ENCODE measurements at regions not wholly inside any gene's neighbourhood (a gene's known extent, or its start where the extent isn't known, plus 50 kb on each side); places are given as distances from the start of the nearest gene placed in this dataset.

GRCh38 chr20:52469128-52469527 lies 277.5 kb upstream of the ZFP64 start:
- Histone ChIP-seq H3K36me3 (no peaks in the 10 kb centered on the region), H3K4me3 (no peak overlapping the region), H3K27me3 (peaks cover 0 to 4% (median 0%) of the 10 kb centered on the region in 3 donors), H3K4me1 (no peaks in the 10 kb centered on the region), H3K9me3 (no peaks in the 10 kb centered on the region), H3K27ac (no peak overlapping the region)
- no peak for DNase-seq
- intact Hi-C loops (cut with DNase I), result no loop called here
- TF ChIP-seq POLR2AphosphoS5 (IDR thresholded peaks at IDR 0.05), result no peak
- TF ChIP-seq POLR2A (IDR thresholded peaks at IDR 0.05), result no peak
- TF ChIP-seq, protein P1, sequence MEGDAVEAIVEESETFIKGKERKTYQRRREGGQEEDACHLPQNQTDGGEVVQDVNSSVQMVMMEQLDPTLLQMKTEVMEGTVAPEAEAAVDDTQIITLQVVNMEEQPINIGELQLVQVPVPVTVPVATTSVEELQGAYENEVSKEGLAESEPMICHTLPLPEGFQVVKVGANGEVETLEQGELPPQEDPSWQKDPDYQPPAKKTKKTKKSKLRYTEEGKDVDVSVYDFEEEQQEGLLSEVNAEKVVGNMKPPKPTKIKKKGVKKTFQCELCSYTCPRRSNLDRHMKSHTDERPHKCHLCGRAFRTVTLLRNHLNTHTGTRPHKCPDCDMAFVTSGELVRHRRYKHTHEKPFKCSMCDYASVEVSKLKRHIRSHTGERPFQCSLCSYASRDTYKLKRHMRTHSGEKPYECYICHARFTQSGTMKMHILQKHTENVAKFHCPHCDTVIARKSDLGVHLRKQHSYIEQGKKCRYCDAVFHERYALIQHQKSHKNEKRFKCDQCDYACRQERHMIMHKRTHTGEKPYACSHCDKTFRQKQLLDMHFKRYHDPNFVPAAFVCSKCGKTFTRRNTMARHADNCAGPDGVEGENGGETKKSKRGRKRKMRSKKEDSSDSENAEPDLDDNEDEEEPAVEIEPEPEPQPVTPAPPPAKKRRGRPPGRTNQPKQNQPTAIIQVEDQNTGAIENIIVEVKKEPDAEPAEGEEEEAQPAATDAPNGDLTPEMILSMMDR (IDR thresholded peaks at IDR 0.05), result no peak
- TF ChIP-seq EP300 (IDR thresholded peaks at IDR 0.05), result no peak
- WGBS, 2 donors, result 52 to 78% methylated on average over 9 of the region's 9 CpGs

DNA sequence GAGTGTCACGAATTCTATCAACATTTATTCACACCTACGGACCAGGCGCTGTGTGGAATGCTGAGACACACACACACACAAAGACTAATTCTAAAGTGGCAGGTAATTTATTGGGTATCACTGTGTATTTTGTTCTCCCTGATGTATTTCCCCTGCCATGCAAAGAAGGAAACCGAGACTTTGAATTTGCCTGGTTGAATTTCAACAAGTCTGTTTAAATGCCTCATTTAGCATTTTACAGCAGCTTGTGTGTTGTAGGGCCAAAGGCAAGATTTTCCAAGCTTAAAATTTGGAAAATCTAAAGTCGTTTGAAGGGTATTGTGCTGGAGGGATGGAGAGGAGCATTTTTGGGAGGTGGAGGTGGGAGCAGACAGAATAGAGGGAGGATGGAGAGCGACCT lies 274.4 kb upstream of the ZFP64 start:
- Histone ChIP-seq H3K4me3 (no peak overlapping the region), H3K36me3 (no peaks in the 10 kb centered on the region), H3K9me3 (no peaks in the 10 kb centered on the region), H3K27ac (no peak overlapping the region), H3K4me1 (no peaks in the 10 kb centered on the region), H3K27me3 (peaks cover 0 to 6% (median 4%) of the 10 kb centered on the region in 3 donors)
- TF ChIP-seq EP300 (IDR thresholded peaks at IDR 0.05) (no peak), POLR2A (IDR thresholded peaks at IDR 0.05) (no peak), POLR2AphosphoS5 (IDR thresholded peaks at IDR 0.05) (no peak)
- TF ChIP-seq, protein P1 (IDR thresholded peaks at IDR 0.05), result no peak
- no peak for DNase-seq
- intact Hi-C loops (cut with DNase I), result no loop called here
- WGBS, 2 donors, result 69 to 77% methylated on average over 6 of the region's 6 CpGs

GRCh38 chr20:52461582-52461981 lies 270.0 kb upstream of the ZFP64 start:
- Histone ChIP-seq H3K4me1 (no peaks in the 10 kb centered on the region), H3K4me3 (no peak overlapping the region), H3K9me3 (no peaks in the 10 kb centered on the region), H3K36me3 (no peaks in the 10 kb centered on the region), H3K27me3 (peaks cover 0 to 12% (median 6%) of the 10 kb centered on the region in 3 donors), H3K27ac (no peak overlapping the region)
- intact Hi-C loops (cut with DNase I), result no loop called here
- TF ChIP-seq EP300 (IDR thresholded peaks at IDR 0.05) (no peak), POLR2A (IDR thresholded peaks at IDR 0.05) (no peak), POLR2AphosphoS5 (IDR thresholded peaks at IDR 0.05) (no peak)
- TF ChIP-seq, protein P1 (IDR thresholded peaks at IDR 0.05), result no peak
- DNase-seq, result no peak
- WGBS, 2 donors, result 77 to 82% methylated on average over 7 of the region's 7 CpGs

DNA sequence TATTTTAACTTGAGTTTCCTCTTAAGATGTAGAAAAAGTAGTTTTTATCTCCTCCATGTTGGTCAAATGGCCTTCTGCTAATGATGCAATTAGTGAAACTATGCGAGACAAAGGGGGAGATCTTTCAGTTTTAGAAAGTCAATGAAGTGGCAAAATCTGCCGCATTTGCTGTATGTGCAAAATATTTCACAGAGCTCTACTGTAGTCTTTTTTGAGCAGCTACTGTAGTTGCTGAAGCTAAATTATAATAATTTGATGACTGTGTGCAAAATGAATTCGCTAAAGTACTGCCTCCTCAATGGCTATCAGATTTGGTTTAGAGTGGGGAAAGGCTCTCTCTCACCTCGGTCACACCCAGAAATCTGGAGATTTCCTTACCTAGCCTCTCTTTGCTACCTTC lies 267.6 kb upstream of the ZFP64 start:
- no peaks in the 10 kb centered on the region for H3K4me1 ChIP-seq
- DNase-seq, result no peak
- TF ChIP-seq EP300 (IDR thresholded peaks at IDR 0.05), result no peak
- TF ChIP-seq POLR2AphosphoS5 (IDR thresholded peaks at IDR 0.05), result no peak
- TF ChIP-seq POLR2A (IDR thresholded peaks at IDR 0.05), result no peak
- TF ChIP-seq, protein P1 (IDR thresholded peaks at IDR 0.05), result no peak
- H3K9me3 ChIP-seq, result no peaks in the 10 kb centered on the region
- no peak overlapping the region for H3K4me3 ChIP-seq
- intact Hi-C loops (cut with DNase I), result no loop called here
- H3K36me3 ChIP-seq, result no peaks in the 10 kb centered on the region
- WGBS, 2 donors, result 85 to 89% methylated on average over 4 of the region's 4 CpGs
- H3K27me3 ChIP-seq, result peaks cover 0 to 9% (median 6%) of the 10 kb centered on the region in 3 donors
- H3K27ac ChIP-seq, result no peak overlapping the region

DNA sequence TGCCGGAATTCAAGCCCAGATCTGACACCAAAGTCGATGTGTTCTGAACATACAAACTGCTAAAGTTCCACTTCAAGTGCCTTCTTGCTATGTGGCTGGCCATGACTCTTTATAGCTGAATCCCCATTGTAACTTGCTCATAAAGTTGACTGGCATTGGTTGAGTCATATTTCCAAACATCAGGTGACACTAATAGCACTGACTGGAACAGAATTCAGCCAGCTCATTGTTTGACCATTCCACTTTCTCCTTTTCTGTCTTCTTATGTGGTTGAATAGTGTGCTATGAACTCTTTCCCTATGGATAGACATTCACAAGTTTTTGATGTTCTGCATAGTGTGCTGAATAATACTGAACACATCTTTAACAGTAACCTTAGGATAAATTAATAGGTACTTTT lies 266.2 kb upstream of the ZFP64 start:
- no peaks in the 10 kb centered on the region for H3K36me3 ChIP-seq
- TF ChIP-seq, protein P1 (IDR thresholded peaks at IDR 0.05), result no peak
- no peak for TF ChIP-seq POLR2A (IDR thresholded peaks at IDR 0.05)
- TF ChIP-seq EP300 (IDR thresholded peaks at IDR 0.05), result no peak
- no peak for TF ChIP-seq POLR2AphosphoS5 (IDR thresholded peaks at IDR 0.05)
- DNase-seq, result no peak
- intact Hi-C loops (cut with DNase I), result no loop called here
- peaks cover 0 to 8% (median 6%) of the 10 kb centered on the region in 3 donors for H3K27me3 ChIP-seq
- H3K27ac ChIP-seq, result no peak overlapping the region
- no peaks in the 10 kb centered on the region for H3K4me1 ChIP-seq
- 92 to 97% methylated on average over 2 of the region's 2 CpGs for WGBS, 2 donors
- H3K4me3 ChIP-seq, result no peak overlapping the region
- no peaks in the 10 kb centered on the region for H3K9me3 ChIP-seq
